HUES48 (cell line): ENCODE measurements at regions not wholly inside any gene's neighbourhood (a gene's known extent, or its start where the extent isn't known, plus 50 kb on each side); places are given as distances from the start of the nearest gene placed in this dataset.

Source experiments
- H3K27ac ChIP-seq: one replicate; pipeline ENCODE4 v1.7.0; 2013; ENCODE audit warnings: low read depth, low read length, inconsistent platforms
- H3K27me3 ChIP-seq: 2 replicates; pipeline ENCODE4 v1.6.1; 2013; ENCODE audit warnings: mild to moderate bottlenecking, low read length; ENCODE audit not compliant: control insufficient read depth, insufficient read depth
- H3K36me3 ChIP-seq: 2 replicates; pipeline ENCODE4 v1.6.1; 2013; ENCODE audit warnings: low read length; ENCODE audit not compliant: control insufficient read depth, insufficient read depth
- H3K4me1 ChIP-seq: 2 replicates; pipeline ENCODE4 v1.6.1; 2013; ENCODE audit warnings: mild to moderate bottlenecking, low read length; ENCODE audit not compliant: control insufficient read depth, insufficient read depth
- H3K4me3 ChIP-seq: 2 replicates; pipeline ENCODE4 v1.5.1; 2013; ENCODE audit warnings: mild to moderate bottlenecking, low read depth, low read length
- H3K9ac ChIP-seq: 2 replicates; pipeline ENCODE4 v1.6.1; 2013; ENCODE audit warnings: mild to moderate bottlenecking, low read depth, low read length, moderate library complexity
- H3K9me3 ChIP-seq: 2 replicates; pipeline ENCODE4 v1.6.1; 2013; ENCODE audit warnings: low read length; ENCODE audit not compliant: control insufficient read depth, insufficient read depth

- peaks cover 10% of the 10 kb centered on the region; the same call in 1 of the 2 replicates for H3K4me1 ChIP-seq
- no peak overlapping the region for H3K9ac ChIP-seq
Measured at GRCh38 chr6:130671577-130671976, 155.6 kb upstream of the SMLR1 start.

GRCh38 chr6:130672153-130672552 lies 155.1 kb upstream of the SMLR1 start:
- H3K27me3 ChIP-seq: no peaks in the 10 kb centered on the region
- H3K4me3 ChIP-seq: no peak overlapping the region
- no peak overlapping the region for H3K9ac ChIP-seq
- no peaks in the 10 kb centered on the region for H3K9me3 ChIP-seq
- peaks cover 10% of the 10 kb centered on the region; the same call in 1 of the 2 replicates for H3K4me1 ChIP-seq
- no peak overlapping the region for H3K27ac ChIP-seq
- H3K36me3 ChIP-seq: no peaks in the 10 kb centered on the region

More at GRCh38 chr6:130671577-130671976, 155.6 kb upstream of the SMLR1 start:
- Histone ChIP-seq H3K36me3 (no peaks in the 10 kb centered on the region), H3K4me3 (no peak overlapping the region), H3K27me3 (no peaks in the 10 kb centered on the region), H3K9me3 (no peaks in the 10 kb centered on the region), H3K27ac (no peak overlapping the region)

DNA sequence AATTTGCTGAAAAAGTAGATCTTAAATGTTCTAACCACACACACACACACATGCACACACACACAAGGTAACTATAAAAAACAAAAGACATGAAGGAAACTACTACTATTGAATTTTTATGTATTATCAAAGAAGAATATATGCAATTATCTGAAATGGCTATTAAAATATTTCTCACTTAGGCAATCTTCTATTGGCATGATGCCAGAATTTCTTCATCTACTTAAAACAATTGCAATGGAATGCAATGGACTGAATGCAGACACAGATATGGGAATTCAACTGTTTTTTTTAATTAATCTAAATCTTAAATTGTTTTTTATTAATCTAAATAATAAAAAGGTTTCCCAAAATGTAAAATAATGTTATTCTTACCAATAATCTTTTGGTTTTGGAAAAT lies 152.6 kb upstream of the SMLR1 start:
- no peaks in the 10 kb centered on the region for H3K9me3 ChIP-seq
- H3K4me3 ChIP-seq: no peak overlapping the region
- no peaks in the 10 kb centered on the region for H3K36me3 ChIP-seq
- H3K9ac ChIP-seq: no peak overlapping the region
- no peaks in the 10 kb centered on the region for H3K27me3 ChIP-seq
- H3K4me1 ChIP-seq: peaks cover 10% of the 10 kb centered on the region; the same call in 1 of the 2 replicates
- H3K27ac ChIP-seq: no peak overlapping the region

DNA sequence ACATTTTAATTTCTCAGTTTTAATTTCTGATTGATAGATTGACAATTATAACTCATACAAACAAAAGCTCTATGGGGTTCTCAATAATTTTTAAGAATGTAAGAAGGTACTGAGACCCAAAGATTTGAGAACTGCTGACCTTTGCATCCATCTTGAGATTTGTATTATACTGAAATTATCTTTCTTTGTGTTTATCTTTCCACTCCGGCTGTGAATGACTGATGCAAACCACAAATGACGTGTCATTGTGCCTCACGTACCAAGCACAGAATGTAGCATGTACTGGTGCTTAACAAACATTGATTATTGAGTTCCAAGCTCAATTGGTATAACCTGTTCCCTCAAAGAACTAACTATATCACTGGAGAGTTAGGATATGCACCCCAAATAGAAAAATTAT lies 152.1 kb upstream of the SMLR1 start:
- Histone ChIP-seq H3K27me3 (no peaks in the 10 kb centered on the region), H3K4me3 (no peak overlapping the region), H3K4me1 (peaks cover 10% of the 10 kb centered on the region; the same call in 1 of the 2 replicates), H3K9ac (no peak overlapping the region), H3K9me3 (no peaks in the 10 kb centered on the region), H3K27ac (no peak overlapping the region), H3K36me3 (no peaks in the 10 kb centered on the region)

DNA sequence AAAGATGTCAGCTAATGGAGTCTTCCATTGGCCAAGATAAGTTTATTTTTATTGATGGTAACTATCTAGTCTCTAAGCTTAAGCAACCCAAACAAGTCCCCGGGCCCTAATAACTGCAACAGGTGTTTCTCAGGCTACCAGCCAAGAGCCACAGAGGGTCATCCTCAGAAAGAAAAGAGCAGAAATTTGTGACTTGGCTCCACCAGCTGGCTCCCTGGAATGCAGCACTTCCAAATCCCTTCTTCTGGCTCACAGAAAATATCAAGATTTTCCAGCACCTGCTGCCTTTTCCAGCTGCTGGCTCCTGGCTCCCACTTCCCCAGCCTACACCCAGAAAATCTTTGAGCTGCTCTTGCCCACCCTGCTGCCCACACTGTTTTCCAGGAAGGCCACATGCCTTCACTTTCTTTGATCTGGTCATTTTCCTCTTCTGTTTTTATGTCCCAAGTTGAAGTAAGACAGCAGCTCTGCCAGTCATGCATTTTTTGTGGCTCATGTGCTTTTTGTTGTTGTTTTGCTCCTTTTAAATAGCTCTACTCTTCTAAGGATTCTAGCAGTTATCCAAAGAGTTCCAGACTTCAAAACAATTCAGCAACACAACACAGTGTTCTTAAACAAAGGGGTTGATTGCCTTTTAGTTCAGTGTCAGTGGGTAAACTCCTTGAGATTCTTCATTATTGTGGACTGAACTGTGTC lies 151.0 kb upstream of the SMLR1 start:
- no peak overlapping the region for H3K9ac ChIP-seq
- H3K4me3 ChIP-seq: no peak overlapping the region
- H3K4me1 ChIP-seq: peaks cover 10% of the 10 kb centered on the region; the same call in 1 of the 2 replicates
- no peak overlapping the region for H3K27ac ChIP-seq
- H3K9me3 ChIP-seq: no peaks in the 10 kb centered on the region
- H3K27me3 ChIP-seq: no peaks in the 10 kb centered on the region
- no peaks in the 10 kb centered on the region for H3K36me3 ChIP-seq

DNA sequence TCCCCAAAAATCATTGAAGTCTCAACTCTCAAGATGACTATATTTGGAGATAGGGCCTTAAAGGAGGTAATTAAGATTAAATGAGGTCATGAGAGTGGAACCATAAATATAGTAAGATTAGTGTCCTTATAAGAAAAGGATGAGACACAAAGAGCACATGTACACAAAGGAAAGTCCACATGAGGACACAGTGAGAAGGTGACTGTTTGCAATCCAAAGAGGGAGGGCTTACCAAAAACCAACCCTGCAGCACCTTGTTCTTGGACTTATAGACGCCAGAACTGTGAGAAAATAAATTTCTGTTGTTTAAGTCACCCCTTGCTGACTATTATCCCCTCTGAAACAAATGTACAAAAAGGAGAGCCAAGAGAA lies 150.4 kb upstream of the SMLR1 start:
- Histone ChIP-seq H3K4me3 (no peak overlapping the region), H3K4me1 (peaks cover 10% of the 10 kb centered on the region; the same call in 1 of the 2 replicates), H3K9ac (no peak overlapping the region), H3K36me3 (no peaks in the 10 kb centered on the region), H3K9me3 (no peaks in the 10 kb centered on the region), H3K27me3 (no peaks in the 10 kb centered on the region), H3K27ac (no peak overlapping the region)

GRCh38 chr6:130677312-130677711 lies 149.9 kb upstream of the SMLR1 start:
- H3K9me3 ChIP-seq: no peaks in the 10 kb centered on the region
- H3K27me3 ChIP-seq: no peaks in the 10 kb centered on the region
- no peak overlapping the region for H3K9ac ChIP-seq
- no peaks in the 10 kb centered on the region for H3K36me3 ChIP-seq
- H3K27ac ChIP-seq: no peak overlapping the region
- no peak overlapping the region for H3K4me3 ChIP-seq
- peaks cover 10% of the 10 kb centered on the region; the same call in 1 of the 2 replicates for H3K4me1 ChIP-seq

- Histone ChIP-seq H3K27ac (no peak overlapping the region), H3K9me3 (no peaks in the 10 kb centered on the region), H3K36me3 (no peaks in the 10 kb centered on the region), H3K9ac (no peak overlapping the region), H3K4me3 (no peak overlapping the region), H3K27me3 (no peaks in the 10 kb centered on the region), H3K4me1 (peaks cover 10% of the 10 kb centered on the region; the same call in 1 of the 2 replicates)
Measured at GRCh38 chr6:130677766-130678165, 149.4 kb upstream of the SMLR1 start.

- Histone ChIP-seq H3K9me3 (no peaks in the 10 kb centered on the region), H3K27me3 (no peaks in the 10 kb centered on the region), H3K27ac (no peak overlapping the region), H3K4me3 (no peak overlapping the region), H3K36me3 (no peaks in the 10 kb centered on the region), H3K4me1 (no peaks in the 10 kb centered on the region), H3K9ac (no peak overlapping the region)
Measured at GRCh38 chr6:130679684-130680083, 147.5 kb upstream of the SMLR1 start.

DNA sequence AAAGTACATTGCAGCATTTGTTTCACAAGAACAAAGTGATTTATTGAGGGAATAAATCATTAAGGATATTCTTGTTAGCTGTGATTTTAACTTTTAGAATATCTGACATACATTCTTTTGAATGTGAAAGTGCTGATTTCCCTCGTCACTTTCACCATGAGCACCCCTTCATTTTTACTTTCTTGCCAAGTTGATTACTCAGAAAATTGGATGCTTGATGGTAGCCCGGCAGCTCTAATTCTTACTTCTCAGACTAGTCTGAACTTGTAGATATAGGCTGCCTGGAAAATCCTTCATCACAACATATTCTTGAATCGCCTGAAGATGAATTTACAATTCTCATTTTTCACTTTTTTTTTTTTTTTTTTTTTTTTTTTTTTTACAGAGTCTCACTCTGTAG lies 147.1 kb upstream of the SMLR1 start:
- H3K4me3 ChIP-seq: no peak overlapping the region
- no peaks in the 10 kb centered on the region for H3K36me3 ChIP-seq
- H3K4me1 ChIP-seq: no peaks in the 10 kb centered on the region
- H3K27me3 ChIP-seq: no peaks in the 10 kb centered on the region
- H3K9ac ChIP-seq: no peak overlapping the region
- H3K27ac ChIP-seq: no peak overlapping the region
- no peaks in the 10 kb centered on the region for H3K9me3 ChIP-seq

- no peak overlapping the region for H3K27ac ChIP-seq
Measured at GRCh38 chr6:130681028-130681427, 146.2 kb upstream of the SMLR1 start.

More at GRCh38 chr6:130681028-130681427, 146.2 kb upstream of the SMLR1 start:
- Histone ChIP-seq H3K27me3 (no peaks in the 10 kb centered on the region), H3K9ac (no peak overlapping the region), H3K4me1 (no peaks in the 10 kb centered on the region), H3K4me3 (no peak overlapping the region), H3K36me3 (no peaks in the 10 kb centered on the region), H3K9me3 (no peaks in the 10 kb centered on the region)
